Epithelial cell of esophagus (primary cell): ENCODE measurements at regions not wholly inside any gene's neighbourhood (a gene's known extent, or its start where the extent isn't known, plus 50 kb on each side); places are given as distances from the start of the nearest gene placed in this dataset.

ENCODE experiments used
- DNase-seq: peaks from one replicate; pipeline ENCODE4 v3.0.0; 2010; ENCODE audit warnings: low read depth
- H3K4me3 ChIP-seq: 2 replicates; pipeline ENCODE4 v1.5.1; 2011; ENCODE audit warnings: mild to moderate bottlenecking, low read length, control low read depth
- TF ChIP-seq, protein P1 (sequence below): IDR thresholded peaks from 2 replicates; pipeline ENCODE4 v1.5.1; 2011; ENCODE audit warnings: low read depth, mild to moderate bottlenecking, low read length, control low read depth, inconsistent platforms; ENCODE audit not compliant: insufficient read depth; ENCODE audit errors: missing control alignments

DNA sequence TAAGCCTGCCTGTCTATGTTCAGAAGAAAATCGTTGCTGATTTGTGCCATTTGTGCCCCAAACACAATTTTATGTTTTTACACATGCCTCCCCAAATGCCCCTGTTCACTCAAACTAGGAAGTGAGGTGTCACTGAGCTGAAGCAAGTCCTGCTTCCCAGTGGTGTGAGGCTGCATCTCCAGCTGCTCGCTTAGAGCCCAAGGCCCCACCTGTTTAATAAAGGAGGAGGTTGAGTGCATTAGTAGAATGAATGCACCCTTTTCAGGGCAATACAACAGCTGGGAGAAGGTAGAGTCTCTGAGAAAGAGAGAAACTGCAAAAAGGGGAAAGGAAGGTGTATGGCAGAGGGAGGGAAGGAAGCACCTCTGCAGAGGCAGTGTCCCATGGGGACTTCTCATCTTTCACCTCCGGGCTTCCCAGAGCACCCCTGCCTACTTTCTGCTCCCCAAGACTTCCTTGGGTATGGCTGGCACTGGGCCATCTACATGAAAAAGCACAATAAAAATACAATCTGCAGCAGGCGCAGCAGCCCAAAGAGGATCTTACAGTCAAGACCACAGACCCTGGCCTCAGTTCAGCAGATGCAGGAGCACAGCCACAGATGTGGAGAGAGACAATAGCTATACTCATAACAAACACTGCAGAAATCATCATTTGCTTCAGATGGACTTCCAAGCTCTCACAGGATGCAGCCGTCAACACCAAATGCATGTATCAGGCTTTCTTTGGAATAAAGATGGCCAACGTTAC is 165.9 kb downstream of the POLR2M start:
- TF ChIP-seq, protein P1, sequence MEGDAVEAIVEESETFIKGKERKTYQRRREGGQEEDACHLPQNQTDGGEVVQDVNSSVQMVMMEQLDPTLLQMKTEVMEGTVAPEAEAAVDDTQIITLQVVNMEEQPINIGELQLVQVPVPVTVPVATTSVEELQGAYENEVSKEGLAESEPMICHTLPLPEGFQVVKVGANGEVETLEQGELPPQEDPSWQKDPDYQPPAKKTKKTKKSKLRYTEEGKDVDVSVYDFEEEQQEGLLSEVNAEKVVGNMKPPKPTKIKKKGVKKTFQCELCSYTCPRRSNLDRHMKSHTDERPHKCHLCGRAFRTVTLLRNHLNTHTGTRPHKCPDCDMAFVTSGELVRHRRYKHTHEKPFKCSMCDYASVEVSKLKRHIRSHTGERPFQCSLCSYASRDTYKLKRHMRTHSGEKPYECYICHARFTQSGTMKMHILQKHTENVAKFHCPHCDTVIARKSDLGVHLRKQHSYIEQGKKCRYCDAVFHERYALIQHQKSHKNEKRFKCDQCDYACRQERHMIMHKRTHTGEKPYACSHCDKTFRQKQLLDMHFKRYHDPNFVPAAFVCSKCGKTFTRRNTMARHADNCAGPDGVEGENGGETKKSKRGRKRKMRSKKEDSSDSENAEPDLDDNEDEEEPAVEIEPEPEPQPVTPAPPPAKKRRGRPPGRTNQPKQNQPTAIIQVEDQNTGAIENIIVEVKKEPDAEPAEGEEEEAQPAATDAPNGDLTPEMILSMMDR, result no peak
- no peak overlapping the region for H3K4me3 ChIP-seq
- DNase-seq, result no peak

GRCh38 chr15:57873564-57874209 is 167.2 kb downstream of the POLR2M start:
- no peak overlapping the region for H3K4me3 ChIP-seq
- TF ChIP-seq, protein P1, result no peak
- peak; percentile 21 for DNase-seq

DNA sequence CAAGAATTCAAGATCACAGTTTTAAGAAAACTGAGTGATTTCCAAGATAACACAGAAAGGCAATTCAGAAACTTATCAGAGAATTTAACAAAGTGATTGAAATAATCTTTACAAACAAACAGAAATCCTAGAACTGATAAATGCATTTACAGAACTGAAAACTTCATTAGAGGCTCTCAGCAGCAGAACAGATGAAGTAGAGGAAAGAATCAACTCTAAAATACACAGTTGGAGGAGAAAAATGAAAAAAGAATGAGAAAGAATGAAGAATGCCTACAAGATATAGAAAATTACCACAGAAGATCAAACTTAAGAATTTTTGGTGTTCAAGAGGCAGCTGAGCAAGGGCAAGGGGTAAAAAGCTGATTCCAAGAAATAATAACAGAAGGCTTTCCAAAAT is 168.8 kb downstream of the POLR2M start:
- TF ChIP-seq, protein P1, result no peak
- H3K4me3 ChIP-seq, result no peak overlapping the region
- no peak for DNase-seq

GRCh38 chr15:57878573-57878972 is 172.1 kb downstream of the POLR2M start:
- no peak overlapping the region for H3K4me3 ChIP-seq
- DNase-seq, result peak; percentile 33
- TF ChIP-seq, protein P1, result no peak

GRCh38 chr15:57881361-57881760 is 174.8 kb downstream of the POLR2M start:
- TF ChIP-seq, protein P1, result no peak

DNA sequence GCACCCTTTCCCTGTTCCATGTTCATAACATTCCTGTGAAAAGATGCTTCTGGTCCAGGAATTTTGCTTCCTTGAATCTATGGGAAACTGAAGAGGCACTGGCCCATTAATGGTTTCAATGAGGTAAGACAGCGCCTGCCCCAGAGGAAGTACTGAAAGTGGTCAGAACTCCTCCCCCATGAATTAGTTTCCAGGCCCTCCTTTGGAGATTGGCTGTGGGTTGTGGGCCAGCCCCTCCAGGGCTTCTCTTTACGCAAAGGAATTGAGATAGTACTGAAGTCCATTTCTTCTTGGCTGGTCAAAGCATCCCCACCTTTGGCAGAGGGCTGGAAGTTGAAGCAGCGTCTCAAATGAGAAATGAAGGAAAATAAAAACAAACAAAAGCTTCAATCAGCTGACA is 175.5 kb downstream of the POLR2M start:
- TF ChIP-seq, protein P1, result no peak
- no peak overlapping the region for H3K4me3 ChIP-seq
- DNase-seq, result no peak

More at GRCh38 chr15:57881361-57881760, 174.8 kb downstream of the POLR2M start:
- no peak overlapping the region for H3K4me3 ChIP-seq
- DNase-seq, result no peak
